Endothelial cell of hepatic sinusoid (primary cell): ENCODE measurements at regions not wholly inside any gene's neighbourhood (a gene's known extent, or its start where the extent isn't known, plus 50 kb on each side); places are given as distances from the start of the nearest gene placed in this dataset.

ENCODE experiments used
- in situ Hi-C: cut with HindIII; loops from 2 replicates; pipeline ENCODE4 v1.10.0; 2017; ENCODE audit warnings: low sequenced_read_pairs

GRCh38 chr9:587527-587926 is 254.0 kb upstream of the DMRT1 start:
- in situ Hi-C loops, result no loop called here

- in situ Hi-C loops, result no loop called here
Observed at GRCh38 chr9:588981-589380, 252.5 kb upstream of the DMRT1 start.

DNA sequence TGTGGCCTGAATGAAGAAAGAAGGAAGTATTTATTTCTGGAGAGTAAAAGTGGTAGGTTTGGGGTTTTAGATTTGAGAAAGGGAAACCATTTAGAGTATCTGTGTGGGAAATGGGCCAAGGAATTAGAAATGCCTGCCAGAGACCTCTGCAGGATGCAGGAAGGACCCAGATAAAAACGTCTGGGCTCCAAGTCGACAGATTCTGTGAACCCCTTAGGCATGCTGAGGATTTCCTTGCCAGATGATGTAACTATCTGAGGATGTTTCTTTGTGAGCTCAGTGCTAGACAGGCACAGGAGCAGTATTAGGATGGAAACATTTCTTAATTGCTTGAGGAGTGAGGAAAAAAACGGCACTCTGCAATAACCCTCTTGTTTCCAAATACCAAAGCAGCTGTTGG is 251.8 kb upstream of the DMRT1 start:
- in situ Hi-C loops, result no loop called here

DNA sequence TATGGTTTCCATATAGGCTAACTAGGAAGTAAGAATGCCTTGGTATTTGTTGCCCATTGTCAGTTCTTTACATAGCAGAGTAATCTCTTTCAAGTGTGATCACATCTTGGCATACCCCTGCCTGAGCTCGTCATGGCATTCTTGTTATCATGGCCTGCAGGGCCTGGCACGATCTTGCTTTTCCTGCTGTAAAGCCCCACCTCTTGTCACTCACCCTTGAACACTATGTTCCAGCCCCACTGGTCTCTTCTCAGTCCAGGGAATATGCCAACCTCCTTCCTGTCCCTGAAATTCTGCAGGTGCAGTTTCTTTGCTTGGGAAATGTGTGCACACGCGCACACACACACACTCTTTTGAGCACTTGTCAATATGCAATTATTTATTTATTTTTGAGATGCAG is 250.2 kb upstream of the DMRT1 start:
- in situ Hi-C loops, result no loop called here

- in situ Hi-C loops, result no loop called here
Observed at GRCh38 chr9:592225-592624, 249.3 kb upstream of the DMRT1 start.

GRCh38 chr9:592733-593132 is 248.8 kb upstream of the DMRT1 start:
- in situ Hi-C loops, result no loop called here

DNA sequence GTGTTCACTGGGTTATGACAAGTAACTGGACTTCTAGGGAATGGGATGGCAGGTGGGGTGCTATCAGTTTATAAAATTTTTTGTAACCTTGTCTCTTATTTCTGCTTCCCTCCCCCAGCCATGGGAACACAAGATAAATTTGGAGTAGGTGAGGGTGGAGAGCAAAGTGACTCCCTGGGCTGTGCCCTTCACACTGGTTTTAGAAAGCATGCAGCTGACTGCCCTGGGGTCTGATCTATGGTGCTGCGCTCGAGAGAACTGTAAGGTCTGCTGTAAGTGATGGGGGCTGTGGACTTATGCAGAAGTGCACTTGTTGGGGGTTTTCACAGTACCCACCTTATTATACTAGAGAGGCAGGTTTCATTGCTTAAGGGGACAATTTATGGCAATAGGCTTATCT is 247.7 kb upstream of the DMRT1 start:
- in situ Hi-C loops, result no loop called here

DNA sequence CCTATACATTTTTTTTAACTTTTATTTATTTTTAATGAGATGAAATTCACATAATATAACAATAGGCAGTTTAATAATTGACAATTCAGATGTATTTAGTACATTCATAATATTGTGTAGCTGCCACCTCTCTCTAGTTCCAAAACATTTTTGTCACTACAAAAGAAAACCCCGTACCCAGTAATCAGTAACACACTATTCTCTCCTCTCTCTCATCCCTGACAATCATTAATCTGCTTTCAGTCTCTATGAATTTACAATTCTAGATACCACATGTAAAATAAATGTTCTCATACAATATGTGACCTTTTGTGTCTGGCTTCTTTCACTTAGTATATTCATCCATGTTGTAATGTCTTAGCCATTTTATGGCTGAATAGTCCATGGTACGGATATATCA is 244.8 kb upstream of the DMRT1 start:
- in situ Hi-C loops, result no loop called here

DNA sequence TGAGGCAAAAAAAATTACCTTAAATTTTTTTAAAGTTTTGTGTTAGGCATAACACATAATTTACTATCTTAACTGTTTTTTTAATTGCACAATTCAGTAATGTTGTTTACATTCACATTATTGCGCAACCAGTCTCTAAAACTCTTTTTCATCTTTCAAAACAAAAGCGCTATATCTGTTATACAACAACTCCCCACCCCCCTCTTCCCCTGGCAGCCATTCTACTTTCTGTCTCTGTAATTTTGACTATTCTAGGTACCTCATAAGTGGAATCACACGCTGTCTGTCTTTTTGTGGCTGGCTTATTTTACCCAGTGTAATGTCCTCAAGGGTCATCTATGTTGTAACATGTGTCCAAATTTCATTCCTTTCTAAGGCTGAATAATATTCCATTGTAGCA is 241.5 kb upstream of the DMRT1 start:
- in situ Hi-C loops, result loop anchor here (25.0 kb wide), 1 partner anchor 162 kb away; no protein-coding TSS in a partner anchor

- in situ Hi-C loops, result loop anchor here (25.0 kb wide), 1 partner anchor 160 kb away; no protein-coding TSS in a partner anchor
Observed at GRCh38 chr9:602716-603115, 238.8 kb upstream of the DMRT1 start.

GRCh38 chr9:603126-603525 is 238.4 kb upstream of the DMRT1 start:
- in situ Hi-C loops, result loop anchor here (25.0 kb wide), 1 partner anchor 159 kb away; no protein-coding TSS in a partner anchor

DNA sequence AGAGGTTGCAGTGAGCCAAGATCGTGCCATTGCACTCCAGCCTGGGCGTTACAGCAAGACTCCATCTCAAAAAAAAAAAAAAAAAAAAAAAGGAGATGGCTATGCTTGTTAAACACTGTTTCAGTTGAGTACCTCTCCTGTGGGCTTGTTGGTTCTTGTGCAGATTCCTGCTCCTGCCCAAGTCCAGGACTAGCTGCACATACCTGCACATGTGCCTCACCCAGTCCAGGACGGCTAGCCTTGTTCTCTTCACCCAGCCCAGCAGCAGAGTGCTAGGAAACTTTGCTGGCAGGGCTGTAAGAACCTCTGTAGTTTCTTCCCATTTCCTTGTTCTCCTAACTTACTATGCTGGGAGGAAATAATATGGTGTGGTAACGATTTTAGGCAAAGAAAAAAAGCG is 234.1 kb upstream of the DMRT1 start:
- in situ Hi-C loops, result loop anchor here (25.0 kb wide), 1 partner anchor 155 kb away; no protein-coding TSS in a partner anchor

DNA sequence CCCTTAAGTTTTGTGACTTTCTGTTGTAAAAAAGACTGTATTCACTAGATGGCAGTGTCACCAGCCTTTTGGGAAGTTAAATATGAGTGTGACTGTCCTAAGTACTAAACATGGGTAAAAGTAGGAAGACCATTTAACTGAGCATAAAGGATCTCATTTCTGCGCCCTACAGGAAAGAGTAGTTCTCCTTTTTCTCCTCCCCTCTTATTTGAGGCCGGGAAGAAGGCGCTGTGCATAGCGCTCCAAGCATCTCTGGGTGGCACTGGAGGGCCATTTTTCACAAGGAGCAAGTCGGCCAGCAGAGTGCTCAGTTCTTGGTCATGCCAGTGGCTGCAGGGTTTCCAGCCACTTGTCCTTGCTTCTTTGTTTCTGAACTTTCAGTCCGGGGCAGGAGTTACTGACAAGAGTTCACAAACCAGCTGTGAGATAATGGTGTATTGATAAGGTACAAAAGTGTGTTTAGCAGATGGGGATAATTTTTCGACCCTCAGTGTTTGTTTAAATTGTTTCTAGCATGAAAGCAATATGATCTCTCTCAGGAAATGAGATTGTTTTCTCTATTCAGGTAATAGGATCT is 227.6 kb upstream of the DMRT1 start:
- in situ Hi-C loops, result loop anchor here (25.0 kb wide), 1 partner anchor 148 kb away; no protein-coding TSS in a partner anchor

- in situ Hi-C loops, result loop anchor here (25.0 kb wide), 1 partner anchor 148 kb away; no protein-coding TSS in a partner anchor
Observed at GRCh38 chr9:614431-614830, 227.1 kb upstream of the DMRT1 start.

DNA sequence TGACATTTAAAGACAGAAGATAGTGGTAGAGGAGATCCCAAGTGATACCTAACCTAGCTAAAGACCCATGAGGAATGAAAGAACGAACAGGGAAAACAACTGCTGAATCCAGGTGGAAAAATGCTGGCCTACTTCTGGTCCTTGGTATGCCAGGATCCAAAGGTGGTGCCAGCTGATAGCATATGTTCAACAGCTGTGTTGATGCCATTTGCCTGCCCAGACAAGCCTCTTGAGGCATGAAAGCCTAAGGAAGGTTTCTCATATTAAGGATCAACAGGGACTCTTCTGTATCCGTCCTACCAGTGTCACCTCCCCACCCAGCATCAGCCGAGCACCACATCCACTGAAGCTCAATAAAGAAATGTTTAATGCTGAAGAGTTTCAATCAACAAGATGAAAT is 225.7 kb upstream of the DMRT1 start:
- in situ Hi-C loops, result loop anchor here (25.0 kb wide), 1 partner anchor 147 kb away; no protein-coding TSS in a partner anchor

GRCh38 chr9:616694-617093 is 224.8 kb upstream of the DMRT1 start:
- in situ Hi-C loops, result loop anchor here (25.0 kb wide), 1 partner anchor 146 kb away; no protein-coding TSS in a partner anchor

GRCh38 chr9:617445-618085 is 223.9 kb upstream of the DMRT1 start:
- in situ Hi-C loops, result loop anchor here (25.0 kb wide), 1 partner anchor 145 kb away; no protein-coding TSS in a partner anchor

GRCh38 chr9:618478-618877 is 223.0 kb upstream of the DMRT1 start:
- in situ Hi-C loops, result loop anchor here (25.0 kb wide), 1 partner anchor 144 kb away; no protein-coding TSS in a partner anchor

- in situ Hi-C loops, result loop anchor here (25.0 kb wide), 1 partner anchor 141 kb away; no protein-coding TSS in a partner anchor
Observed at GRCh38 chr9:621201-621855, 220.2 kb upstream of the DMRT1 start.

DNA sequence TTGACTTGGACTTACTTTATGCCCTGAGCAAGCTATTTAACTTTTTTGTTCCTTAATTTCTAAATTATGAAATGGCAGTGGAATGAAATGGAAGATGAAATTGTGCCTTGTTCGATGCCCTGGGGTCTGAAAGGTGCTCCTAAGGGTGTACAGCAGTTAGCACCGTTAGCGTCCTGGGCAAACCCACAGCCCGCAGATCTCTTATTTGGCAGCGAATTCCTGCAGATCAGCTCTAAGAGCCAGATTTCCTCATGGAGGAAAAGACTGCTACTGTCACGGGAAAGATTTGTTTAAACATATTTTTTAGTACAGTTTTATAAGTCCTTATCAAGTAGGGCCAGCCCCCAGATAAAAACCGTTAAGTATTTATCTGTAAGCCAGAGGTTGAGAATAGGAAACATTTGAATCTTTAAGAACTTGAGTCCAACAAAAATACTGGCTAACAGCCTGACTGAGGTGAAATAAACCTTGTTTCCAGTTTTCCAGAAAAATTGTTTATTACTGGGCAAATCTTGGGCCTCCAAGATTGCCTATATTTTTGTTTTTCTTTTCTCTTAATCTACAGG is 216.5 kb upstream of the DMRT1 start:
- in situ Hi-C loops, result loop anchor here (25.0 kb wide), 1 partner anchor 137 kb away; no protein-coding TSS in a partner anchor

- in situ Hi-C loops, result no loop called here
Observed at GRCh38 chr9:625613-626012, 215.9 kb upstream of the DMRT1 start.
